ENCODE measurements at regions not wholly inside any gene's neighbourhood (a gene's known extent, or its start where the extent isn't known, plus 50 kb on each side); places are given as distances from the start of the nearest gene placed in this dataset.
"Not testable (repeated sequence)": the region's sequence is repeated elsewhere in the genome, so short reads cannot be mapped to it uniquely, and the experiment has no call there.

GRCh38 chr5:90095292-90096060, 314.1 kb downstream of the CETN3 start:
- no peak overlapping the region for H3K27ac Mint-ChIP-seq
- H3K4me3 Mint-ChIP-seq: no peak overlapping the region
- no peaks in the 10 kb centered on the region for H3K27me3 Mint-ChIP-seq
- no peak for ATAC-seq
- H3K4me1 Mint-ChIP-seq: no peaks in the 10 kb centered on the region
- no peak for DNase-seq
- peaks cover 0 to 6% of the 10 kb centered on the region in 2 donors for H3K9me3 Mint-ChIP-seq

GRCh38 chr5:90093751-90094485, 315.6 kb downstream of the CETN3 start:
- H3K27me3 Mint-ChIP-seq: no peaks in the 10 kb centered on the region
- peaks cover 13 to 15% of the 10 kb centered on the region in 2 donors for H3K9me3 Mint-ChIP-seq
- no peak overlapping the region for H3K4me3 Mint-ChIP-seq
- no peak overlapping the region for H3K27ac Mint-ChIP-seq
- ATAC-seq (no peak), DNase-seq (no peak)
- no peaks in the 10 kb centered on the region for H3K4me1 Mint-ChIP-seq

- Mint-ChIP-seq H3K4me3 (no peak overlapping the region), H3K9me3 (peaks cover 18 to 19% of the 10 kb centered on the region in 2 donors), H3K4me1 (no peaks in the 10 kb centered on the region), H3K27me3 (no peaks in the 10 kb centered on the region), H3K27ac (no peak overlapping the region)
- ATAC-seq (no peak), DNase-seq (no peak)
Observed at GRCh38 chr5:90092734-90093133, 316.8 kb downstream of the CETN3 start.

- Mint-ChIP-seq H3K4me3 (no peak overlapping the region), H3K27ac (no peak overlapping the region), H3K27me3 (no peaks in the 10 kb centered on the region), H3K4me1 (no peaks in the 10 kb centered on the region), H3K9me3 (peaks cover 29 to 46% of the 10 kb centered on the region in 2 donors)
- ATAC-seq: no peak
- no peak for DNase-seq
Observed at GRCh38 chr5:90084342-90084741, 325.2 kb downstream of the CETN3 start.

- not testable (repeated sequence) for ATAC-seq, H3K27me3 Mint-ChIP-seq, DNase-seq, H3K4me3 Mint-ChIP-seq, H3K27ac Mint-ChIP-seq, H3K4me1 Mint-ChIP-seq
- peaks cover 6 to 14% of the 10 kb centered on the region in 2 donors for H3K9me3 Mint-ChIP-seq
Observed at GRCh38 chr5:90073026-90073570, 336.5 kb downstream of the CETN3 start.

GRCh38 chr5:90071656-90072055, 337.9 kb downstream of the CETN3 start:
- ATAC-seq (no peak), DNase-seq (no peak)
- H3K27ac Mint-ChIP-seq: no peak overlapping the region
- H3K4me3 Mint-ChIP-seq: no peak overlapping the region
- no peaks in the 10 kb centered on the region for H3K27me3 Mint-ChIP-seq
- peaks cover 6 to 14% of the 10 kb centered on the region in 2 donors for H3K9me3 Mint-ChIP-seq
- H3K4me1 Mint-ChIP-seq: no peaks in the 10 kb centered on the region

GRCh38 chr5:90071066-90071465, 338.5 kb downstream of the CETN3 start:
- H3K27ac Mint-ChIP-seq: no peak overlapping the region
- no peaks in the 10 kb centered on the region for H3K4me1 Mint-ChIP-seq

GRCh38 chr5:90066920-90067319, 342.6 kb downstream of the CETN3 start:
- ATAC-seq (no peak), DNase-seq (no peak)
- peaks cover 0 to 5% of the 10 kb centered on the region in 2 donors for H3K9me3 Mint-ChIP-seq
- H3K4me3 Mint-ChIP-seq: no peak overlapping the region
- no peaks in the 10 kb centered on the region for H3K4me1 Mint-ChIP-seq
- no peaks in the 10 kb centered on the region for H3K27me3 Mint-ChIP-seq
- H3K27ac Mint-ChIP-seq: no peak overlapping the region

More at GRCh38 chr5:90071066-90071465, 338.5 kb downstream of the CETN3 start:
- ATAC-seq (no peak), DNase-seq (no peak)
- no peaks in the 10 kb centered on the region for H3K27me3 Mint-ChIP-seq
- peaks cover 8 to 14% of the 10 kb centered on the region in 2 donors for H3K9me3 Mint-ChIP-seq
- no peak overlapping the region for H3K4me3 Mint-ChIP-seq

GRCh38 chr5:90056911-90057705, 352.4 kb downstream of the CETN3 start:
- Mint-ChIP-seq H3K27ac (no peak overlapping the region), H3K4me1 (no peaks in the 10 kb centered on the region), H3K4me3 (no peak overlapping the region), H3K9me3 (peaks cover 0 to 17% of the 10 kb centered on the region in 2 donors), H3K27me3 (no peaks in the 10 kb centered on the region)
- ATAC-seq (no peak), DNase-seq (no peak)

- no peak for DNase-seq
Observed at GRCh38 chr5:90055831-90056328, 353.7 kb downstream of the CETN3 start.

GRCh38 chr5:90054612-90055011, 354.9 kb downstream of the CETN3 start:
- no peaks in the 10 kb centered on the region for H3K27me3 Mint-ChIP-seq
- no peak for ATAC-seq
- no peak for DNase-seq
- H3K27ac Mint-ChIP-seq: no peak overlapping the region
- peaks cover 0 to 7% of the 10 kb centered on the region in 2 donors for H3K9me3 Mint-ChIP-seq
- H3K4me3 Mint-ChIP-seq: no peak overlapping the region
- no peaks in the 10 kb centered on the region for H3K4me1 Mint-ChIP-seq

More at GRCh38 chr5:90055831-90056328, 353.7 kb downstream of the CETN3 start:
- H3K4me3 Mint-ChIP-seq: no peak overlapping the region
- no peak overlapping the region for H3K27ac Mint-ChIP-seq
- ATAC-seq: no peak
- no peaks in the 10 kb centered on the region for H3K27me3 Mint-ChIP-seq
- H3K4me1 Mint-ChIP-seq: no peaks in the 10 kb centered on the region
- peaks cover 0 to 11% of the 10 kb centered on the region in 2 donors for H3K9me3 Mint-ChIP-seq

- Mint-ChIP-seq H3K4me3 (no peak overlapping the region), H3K9me3 (peaks cover 0 to 7% of the 10 kb centered on the region in 2 donors), H3K27me3 (no peaks in the 10 kb centered on the region), H3K4me1 (no peaks in the 10 kb centered on the region), H3K27ac (no peak overlapping the region)
- ATAC-seq: no peak
- no peak for DNase-seq
Observed at GRCh38 chr5:90051756-90052155, 357.8 kb downstream of the CETN3 start.

GRCh38 chr5:90050103-90050502, 359.5 kb downstream of the CETN3 start:
- no peak overlapping the region for H3K4me3 Mint-ChIP-seq
- H3K9me3 Mint-ChIP-seq: peaks cover 0 to 7% of the 10 kb centered on the region in 2 donors
- ATAC-seq (no peak), DNase-seq (no peak)
- no peak overlapping the region for H3K27ac Mint-ChIP-seq
- no peaks in the 10 kb centered on the region for H3K27me3 Mint-ChIP-seq
- no peaks in the 10 kb centered on the region for H3K4me1 Mint-ChIP-seq

GRCh38 chr5:90047113-90047512, 362.4 kb downstream of the CETN3 start:
- ATAC-seq: no peak
- no peak overlapping the region for H3K4me3 Mint-ChIP-seq
- peaks cover 0 to 16% of the 10 kb centered on the region in 2 donors for H3K9me3 Mint-ChIP-seq
- no peaks in the 10 kb centered on the region for H3K4me1 Mint-ChIP-seq
- no peaks in the 10 kb centered on the region for H3K27me3 Mint-ChIP-seq
- no peak overlapping the region for H3K27ac Mint-ChIP-seq
- no peak for DNase-seq

- H3K4me3 Mint-ChIP-seq, H3K4me1 Mint-ChIP-seq, ATAC-seq, H3K27me3 Mint-ChIP-seq, DNase-seq: not testable (repeated sequence)
- Mint-ChIP-seq H3K9me3 (peaks cover 9 to 39% of the 10 kb centered on the region in 2 donors), H3K27ac (peak overlapping the region in 1 of 2 donors; percentile 33)
Observed at GRCh38 chr5:90040082-90040481, 369.5 kb downstream of the CETN3 start.

Data from stimulated activated naive CD8-positive, alpha-beta T cell treated with anti-CD3 and anti-CD28 coated beads, Interleukin-15, amount 100 ng/mL, for 72 hours (primary cell).